Stimulated activated naive CD8-positive, alpha-beta T cell treated with anti-CD3 and anti-CD28 coated beads, Interleukin-15, Interleukin-2, amounts not matched to agents 100 U/mL and 50 U/mL, for 24 hours (primary cell): ENCODE measurements at regions not wholly inside any gene's neighbourhood (a gene's known extent, or its start where the extent isn't known, plus 50 kb on each side); places are given as distances from the start of the nearest gene placed in this dataset.

Experiments
- ATAC-seq: fragments of 150-1000 bp; cut with Tn5 transposase; one replicate; pipeline ENCODE4 v1.10.0; 2021
- DNase-seq: peaks from one replicate; pipeline ENCODE4 v3.0.0; 2021

GRCh38 chrX:26375346-26375745 lies 159.4 kb downstream of the MAGEB5 start:
- no peak for ATAC-seq
- no peak for DNase-seq

DNA sequence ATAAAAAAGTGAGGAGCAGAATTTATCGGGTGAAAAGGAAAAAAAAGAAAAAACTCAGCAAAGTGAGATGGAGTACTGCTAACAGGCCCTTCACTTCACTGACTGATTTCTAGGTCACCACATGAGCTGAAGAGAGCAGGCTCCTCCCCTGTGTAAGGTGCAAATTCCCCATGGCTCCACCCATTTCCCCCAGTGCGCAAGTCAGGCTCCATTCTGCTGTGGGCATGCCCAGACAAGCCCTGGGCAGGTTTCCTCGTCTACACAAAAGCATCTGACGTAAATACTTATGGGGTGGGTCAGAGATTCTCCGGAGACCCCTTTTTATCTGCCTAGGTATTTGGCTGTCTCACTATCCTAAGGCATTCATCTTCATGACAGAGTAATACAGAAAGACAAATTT lies 157.9 kb downstream of the MAGEB5 start:
- DNase-seq (no peak), ATAC-seq (no peak)

DNA sequence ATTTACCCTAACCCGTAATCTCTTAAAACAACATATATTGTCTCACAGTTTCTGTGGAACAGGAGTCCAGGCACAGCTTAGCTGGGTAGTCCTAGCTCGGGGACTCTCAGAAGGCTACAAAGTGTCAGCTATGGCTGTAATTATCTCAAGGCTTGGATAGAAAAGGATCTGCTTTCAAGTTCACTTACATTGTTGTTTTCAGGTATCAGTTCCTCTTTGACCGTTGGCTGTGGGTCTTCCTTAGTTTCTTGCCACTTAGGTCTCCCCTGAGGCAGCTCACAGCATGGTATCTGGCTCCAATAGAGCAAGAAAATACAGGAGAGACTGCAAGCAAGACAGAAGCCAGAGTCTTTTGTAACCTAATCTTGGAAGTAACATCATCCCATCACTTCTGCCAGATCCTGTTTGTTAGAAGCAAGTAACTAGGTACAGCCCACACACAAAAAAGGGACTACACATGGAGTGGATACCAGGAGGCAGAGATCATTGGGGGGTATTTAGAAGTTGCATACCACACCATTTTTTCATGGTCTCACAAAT lies 137.0 kb downstream of the MAGEB5 start:
- no peak for DNase-seq
- no peak for ATAC-seq

- DNase-seq (no peak), ATAC-seq (no peak)
Measured at GRCh38 chrX:26347171-26347570, 131.2 kb downstream of the MAGEB5 start.

GRCh38 chrX:26334232-26334631 lies 118.3 kb downstream of the MAGEB5 start:
- DNase-seq: no peak
- ATAC-seq: no peak

DNA sequence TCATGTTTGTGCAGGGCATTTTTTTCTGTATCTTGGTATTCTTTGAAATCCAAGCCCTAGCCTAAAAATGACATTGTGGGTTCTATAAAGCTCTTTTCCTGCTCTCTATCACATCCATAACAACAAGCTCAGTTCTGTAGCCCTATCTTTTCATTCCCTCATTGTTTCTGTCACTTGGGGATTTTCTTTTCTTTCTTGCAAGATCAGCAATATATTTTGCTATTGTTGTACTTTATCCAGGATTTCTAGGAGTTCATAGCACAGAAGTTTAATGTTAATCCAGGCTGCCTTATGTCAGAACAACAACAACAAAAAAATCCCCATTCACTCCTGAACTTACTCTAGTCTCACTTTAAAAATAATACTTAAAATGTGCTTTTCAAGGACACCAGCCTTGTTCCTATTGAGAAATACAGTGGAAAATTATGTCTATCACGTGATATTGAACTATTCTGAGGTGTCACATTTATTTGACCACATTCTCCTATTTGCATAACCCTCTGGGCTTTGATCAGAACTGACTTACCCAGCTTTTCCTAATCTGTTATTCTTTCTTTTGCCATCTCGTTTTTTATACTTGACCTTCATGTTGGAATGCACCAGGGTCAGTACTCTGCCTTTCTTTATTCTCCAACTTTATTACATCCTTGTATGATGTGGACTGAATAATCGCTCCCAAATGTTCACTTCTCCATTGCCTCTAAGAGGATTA lies 112.8 kb downstream of the MAGEB5 start:
- no peak for DNase-seq
- no peak for ATAC-seq

GRCh38 chrX:26309262-26309661 lies 93.3 kb downstream of the MAGEB5 start:
- no peak for ATAC-seq
- no peak for DNase-seq

GRCh38 chrX:26295425-26295824 lies 79.5 kb downstream of the MAGEB5 start:
- no peak for ATAC-seq
- DNase-seq: no peak

DNA sequence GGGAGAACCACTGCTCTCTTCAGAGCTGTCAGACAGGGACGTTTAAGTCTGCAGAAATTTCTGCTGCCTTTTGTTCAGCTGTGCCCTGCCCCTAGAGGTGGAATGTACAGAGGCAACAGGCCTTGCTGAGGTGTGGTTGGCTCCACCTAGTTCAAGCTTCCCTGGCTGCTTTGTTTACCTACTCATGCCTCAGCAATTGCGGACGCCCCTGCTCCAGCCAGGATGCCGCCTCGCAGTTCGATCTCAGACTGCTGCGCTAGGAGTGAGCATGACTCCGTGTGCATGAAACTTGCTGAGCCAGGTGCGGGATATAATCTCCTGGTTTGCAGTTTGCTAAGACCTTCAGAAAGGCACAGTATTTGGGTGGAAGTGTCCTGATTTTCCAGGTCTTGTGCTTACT lies 70.9 kb downstream of the MAGEB5 start:
- DNase-seq: no peak
- ATAC-seq: no peak
